HG03139 (cell line): ENCODE measurements at regions not wholly inside any gene's neighbourhood (a gene's known extent, or its start where the extent isn't known, plus 50 kb on each side); places are given as distances from the start of the nearest gene placed in this dataset.
"Not testable (repeated sequence)": the region's sequence is repeated elsewhere in the genome, so short reads cannot be mapped to it uniquely, and the experiment has no call there.

Experiments
- ATAC-seq: cut with Tn5 transposase; IDR thresholded peaks from one replicate; pipeline ENCODE4 v1.9.1; 2021; ENCODE audit not compliant: unreplicated experiment

GRCh38 chr15:26261966-26262365 is 398.8 kb upstream of the ATP10A start:
- ATAC-seq, result no peak

GRCh38 chr15:26261413-26261812 is 398.3 kb upstream of the ATP10A start:
- no peak for ATAC-seq

- ATAC-seq, result no peak
Measured at GRCh38 chr15:26260517-26261133, 397.5 kb upstream of the ATP10A start.

GRCh38 chr15:26259581-26259980 is 396.5 kb upstream of the ATP10A start:
- no peak for ATAC-seq

GRCh38 chr15:26244782-26245181 is 381.7 kb upstream of the ATP10A start:
- not testable (repeated sequence) for ATAC-seq

- ATAC-seq, result no peak
Measured at GRCh38 chr15:26243382-26243781, 380.3 kb upstream of the ATP10A start.

GRCh38 chr15:26242565-26243071 is 379.5 kb upstream of the ATP10A start:
- ATAC-seq, result no peak

GRCh38 chr15:26235864-26236263 is 372.7 kb upstream of the ATP10A start:
- no peak for ATAC-seq

GRCh38 chr15:26234976-26235767 is 372.0 kb upstream of the ATP10A start:
- ATAC-seq, result no peak

GRCh38 chr15:26232691-26233090 is 369.6 kb upstream of the ATP10A start:
- no peak for ATAC-seq

GRCh38 chr15:26231096-26231495 is 368.0 kb upstream of the ATP10A start:
- ATAC-seq, result no peak

- ATAC-seq, result no peak
Measured at GRCh38 chr15:26224266-26224665, 361.1 kb upstream of the ATP10A start.

GRCh38 chr15:26223720-26224119 is 360.6 kb upstream of the ATP10A start:
- ATAC-seq, result no peak

GRCh38 chr15:26222781-26223180 is 359.7 kb upstream of the ATP10A start:
- no peak for ATAC-seq

GRCh38 chr15:26217043-26217442 is 353.9 kb upstream of the ATP10A start:
- ATAC-seq, result not testable (repeated sequence)

- no peak for ATAC-seq
Measured at GRCh38 chr15:26214290-26214689, 351.2 kb upstream of the ATP10A start.

GRCh38 chr15:26213427-26213826 is 350.3 kb upstream of the ATP10A start:
- ATAC-seq, result no peak

GRCh38 chr15:26212109-26212508 is 349.0 kb upstream of the ATP10A start:
- no peak for ATAC-seq

GRCh38 chr15:26210980-26211379 is 347.9 kb upstream of the ATP10A start:
- ATAC-seq, result no peak

- ATAC-seq, result no peak
Measured at GRCh38 chr15:26201177-26201858, 338.2 kb upstream of the ATP10A start.

- no peak for ATAC-seq
Measured at GRCh38 chr15:26200427-26200826, 337.3 kb upstream of the ATP10A start.

GRCh38 chr15:26197719-26198118 is 334.6 kb upstream of the ATP10A start:
- no peak for ATAC-seq
